ENCODE measurements at regions not wholly inside any gene's neighbourhood (a gene's known extent, or its start where the extent isn't known, plus 50 kb on each side); places are given as distances from the start of the nearest gene placed in this dataset.

DNA sequence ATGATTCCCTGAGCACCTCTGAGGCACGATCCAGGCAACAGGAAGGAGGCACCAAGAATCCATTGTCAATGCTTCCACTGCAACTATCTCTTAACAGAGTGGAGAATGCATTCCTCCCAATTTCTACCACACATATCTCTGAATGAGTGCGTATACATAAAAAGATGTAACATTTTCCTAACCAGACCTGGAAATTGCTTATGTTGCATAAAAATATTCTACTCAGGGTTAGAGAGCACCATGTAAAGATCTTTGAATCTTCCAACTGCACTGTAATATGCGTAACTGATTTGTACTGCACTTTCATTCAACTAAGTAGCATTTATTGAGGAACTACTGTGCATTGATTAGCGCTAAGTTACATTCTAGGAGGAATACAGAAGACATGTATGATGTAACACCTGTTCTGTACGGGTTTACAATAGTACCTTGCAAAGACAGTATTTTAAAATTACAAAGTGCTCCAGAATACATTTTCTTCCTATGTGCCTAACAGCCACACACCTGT is 237.8 kb downstream of the EBLN2 start:
- TF ChIP-seq, protein P1, sequence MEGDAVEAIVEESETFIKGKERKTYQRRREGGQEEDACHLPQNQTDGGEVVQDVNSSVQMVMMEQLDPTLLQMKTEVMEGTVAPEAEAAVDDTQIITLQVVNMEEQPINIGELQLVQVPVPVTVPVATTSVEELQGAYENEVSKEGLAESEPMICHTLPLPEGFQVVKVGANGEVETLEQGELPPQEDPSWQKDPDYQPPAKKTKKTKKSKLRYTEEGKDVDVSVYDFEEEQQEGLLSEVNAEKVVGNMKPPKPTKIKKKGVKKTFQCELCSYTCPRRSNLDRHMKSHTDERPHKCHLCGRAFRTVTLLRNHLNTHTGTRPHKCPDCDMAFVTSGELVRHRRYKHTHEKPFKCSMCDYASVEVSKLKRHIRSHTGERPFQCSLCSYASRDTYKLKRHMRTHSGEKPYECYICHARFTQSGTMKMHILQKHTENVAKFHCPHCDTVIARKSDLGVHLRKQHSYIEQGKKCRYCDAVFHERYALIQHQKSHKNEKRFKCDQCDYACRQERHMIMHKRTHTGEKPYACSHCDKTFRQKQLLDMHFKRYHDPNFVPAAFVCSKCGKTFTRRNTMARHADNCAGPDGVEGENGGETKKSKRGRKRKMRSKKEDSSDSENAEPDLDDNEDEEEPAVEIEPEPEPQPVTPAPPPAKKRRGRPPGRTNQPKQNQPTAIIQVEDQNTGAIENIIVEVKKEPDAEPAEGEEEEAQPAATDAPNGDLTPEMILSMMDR (IDR thresholded peaks at IDR 0.05): no peak
- no peak for TF ChIP-seq POLR2A (IDR thresholded peaks at IDR 0.05)

Measured in uterus (tissue), 2 donors.